Endothelial cell of hepatic sinusoid (primary cell): ENCODE measurements at regions not wholly inside any gene's neighbourhood (a gene's known extent, or its start where the extent isn't known, plus 50 kb on each side); places are given as distances from the start of the nearest gene placed in this dataset.

Experiments used
- in situ Hi-C: cut with HindIII; loops from 2 replicates; pipeline ENCODE4 v1.10.0; 2017; ENCODE audit warnings: low sequenced_read_pairs

GRCh38 chr15:97692301-97693015 lies 268.0 kb upstream of the ARRDC4 start:
- in situ Hi-C loops, result no loop called here

- in situ Hi-C loops, result no loop called here
Measured at GRCh38 chr15:97694456-97694855, 266.0 kb upstream of the ARRDC4 start.

GRCh38 chr15:97703400-97703799 lies 257.1 kb upstream of the ARRDC4 start:
- in situ Hi-C loops, result no loop called here

- in situ Hi-C loops, result no loop called here
Measured at GRCh38 chr15:97706059-97706458, 254.4 kb upstream of the ARRDC4 start.

GRCh38 chr15:97708252-97708651 lies 252.3 kb upstream of the ARRDC4 start:
- in situ Hi-C loops, result no loop called here

- in situ Hi-C loops, result no loop called here
Measured at GRCh38 chr15:97712530-97712929, 248.0 kb upstream of the ARRDC4 start.

- in situ Hi-C loops, result no loop called here
Measured at GRCh38 chr15:97717806-97718205, 242.7 kb upstream of the ARRDC4 start.

GRCh38 chr15:97718509-97718908 lies 242.0 kb upstream of the ARRDC4 start:
- in situ Hi-C loops, result no loop called here

- in situ Hi-C loops, result no loop called here
Measured at GRCh38 chr15:97728791-97729190, 231.7 kb upstream of the ARRDC4 start.

- in situ Hi-C loops, result no loop called here
Measured at GRCh38 chr15:97729270-97729669, 231.2 kb upstream of the ARRDC4 start.

GRCh38 chr15:97730315-97730714 lies 230.2 kb upstream of the ARRDC4 start:
- in situ Hi-C loops, result no loop called here

- in situ Hi-C loops, result no loop called here
Measured at GRCh38 chr15:97731859-97732258, 228.6 kb upstream of the ARRDC4 start.

GRCh38 chr15:97733373-97733772 lies 227.1 kb upstream of the ARRDC4 start:
- in situ Hi-C loops, result no loop called here

- in situ Hi-C loops, result no loop called here
Measured at GRCh38 chr15:97736748-97737147, 223.8 kb upstream of the ARRDC4 start.

GRCh38 chr15:97745481-97746071 lies 214.9 kb upstream of the ARRDC4 start:
- in situ Hi-C loops, result no loop called here

GRCh38 chr15:97747342-97747741 lies 213.2 kb upstream of the ARRDC4 start:
- in situ Hi-C loops, result no loop called here

- in situ Hi-C loops, result no loop called here
Measured at GRCh38 chr15:97748576-97748975, 211.9 kb upstream of the ARRDC4 start.

GRCh38 chr15:97750060-97750459 lies 210.4 kb upstream of the ARRDC4 start:
- in situ Hi-C loops, result loop anchor here (25.0 kb wide), 1 partner anchor 1788 kb away; no protein-coding TSS in a partner anchor

- in situ Hi-C loops, result loop anchor here (25.0 kb wide), 1 partner anchor 1793 kb away; no protein-coding TSS in a partner anchor
Measured at GRCh38 chr15:97755726-97756125, 204.8 kb upstream of the ARRDC4 start.

- in situ Hi-C loops, result loop anchor here (25.0 kb wide), 1 partner anchor 1797 kb away; no protein-coding TSS in a partner anchor
Measured at GRCh38 chr15:97759363-97759762, 201.1 kb upstream of the ARRDC4 start.

GRCh38 chr15:97761110-97761509 lies 199.4 kb upstream of the ARRDC4 start:
- in situ Hi-C loops, result loop anchor here (25.0 kb wide), 1 partner anchor 1799 kb away; no protein-coding TSS in a partner anchor

- in situ Hi-C loops, result no loop called here
Measured at GRCh38 chr15:97783240-97783639, 177.3 kb upstream of the ARRDC4 start.
